Loucy (cell line): ENCODE measurements at regions not wholly inside any gene's neighbourhood (a gene's known extent, or its start where the extent isn't known, plus 50 kb on each side); places are given as distances from the start of the nearest gene placed in this dataset.

Experiments used
- EZH2phosphoT487 ChIP-seq: fragments of 200-600 bp; IDR thresholded peaks from 2 replicates; pipeline ENCODE4 v1.6.1; 2018; ENCODE audit warnings: antibody characterized with exemption, mild to moderate bottlenecking, moderate library complexity, borderline replicate concordance
- TF ChIP-seq, protein P1 (sequence below): fragments of 200-600 bp; sonication (generic); conservative IDR thresholded peaks from 2 replicates; pipeline ENCODE4 v1.5.1; 2014; ENCODE audit warnings: mild to moderate bottlenecking, antibody characterized with exemption, low read length

DNA sequence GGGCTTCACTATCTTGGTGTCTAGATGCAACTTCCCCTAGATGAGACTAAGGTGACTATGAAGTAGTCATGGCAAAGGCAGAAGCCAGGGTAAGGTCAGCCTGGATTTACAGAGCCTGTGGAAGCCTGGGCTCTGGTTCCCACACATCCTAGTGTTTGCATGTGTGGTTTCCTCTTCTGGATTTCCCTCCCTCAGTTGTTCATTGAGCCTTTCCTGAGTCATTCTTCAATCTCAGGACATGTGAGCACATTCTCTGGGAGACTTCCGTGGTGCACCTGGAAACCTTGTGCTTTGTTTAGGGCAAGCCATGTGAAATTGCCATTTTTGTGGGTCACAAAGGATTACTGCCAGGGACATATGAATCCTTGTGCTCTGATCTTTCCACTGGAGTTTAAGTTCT, 236.6 kb downstream of the C12orf75 start:
- TF ChIP-seq, protein P1, sequence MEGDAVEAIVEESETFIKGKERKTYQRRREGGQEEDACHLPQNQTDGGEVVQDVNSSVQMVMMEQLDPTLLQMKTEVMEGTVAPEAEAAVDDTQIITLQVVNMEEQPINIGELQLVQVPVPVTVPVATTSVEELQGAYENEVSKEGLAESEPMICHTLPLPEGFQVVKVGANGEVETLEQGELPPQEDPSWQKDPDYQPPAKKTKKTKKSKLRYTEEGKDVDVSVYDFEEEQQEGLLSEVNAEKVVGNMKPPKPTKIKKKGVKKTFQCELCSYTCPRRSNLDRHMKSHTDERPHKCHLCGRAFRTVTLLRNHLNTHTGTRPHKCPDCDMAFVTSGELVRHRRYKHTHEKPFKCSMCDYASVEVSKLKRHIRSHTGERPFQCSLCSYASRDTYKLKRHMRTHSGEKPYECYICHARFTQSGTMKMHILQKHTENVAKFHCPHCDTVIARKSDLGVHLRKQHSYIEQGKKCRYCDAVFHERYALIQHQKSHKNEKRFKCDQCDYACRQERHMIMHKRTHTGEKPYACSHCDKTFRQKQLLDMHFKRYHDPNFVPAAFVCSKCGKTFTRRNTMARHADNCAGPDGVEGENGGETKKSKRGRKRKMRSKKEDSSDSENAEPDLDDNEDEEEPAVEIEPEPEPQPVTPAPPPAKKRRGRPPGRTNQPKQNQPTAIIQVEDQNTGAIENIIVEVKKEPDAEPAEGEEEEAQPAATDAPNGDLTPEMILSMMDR = no peak
- no peak for TF ChIP-seq EZH2phosphoT487
